GM19023 (cell line): ENCODE measurements at regions not wholly inside any gene's neighbourhood (a gene's known extent, or its start where the extent isn't known, plus 50 kb on each side); places are given as distances from the start of the nearest gene placed in this dataset.
"Not testable (repeated sequence)": the region's sequence is repeated elsewhere in the genome, so short reads cannot be mapped to it uniquely, and the experiment has no call there.

Source experiments
- ATAC-seq: cut with Tn5 transposase; IDR thresholded peaks from one replicate; pipeline ENCODE4 v1.9.1; 2021; ENCODE audit warnings: mild to moderate bottlenecking, moderate library complexity; ENCODE audit not compliant: unreplicated experiment

DNA sequence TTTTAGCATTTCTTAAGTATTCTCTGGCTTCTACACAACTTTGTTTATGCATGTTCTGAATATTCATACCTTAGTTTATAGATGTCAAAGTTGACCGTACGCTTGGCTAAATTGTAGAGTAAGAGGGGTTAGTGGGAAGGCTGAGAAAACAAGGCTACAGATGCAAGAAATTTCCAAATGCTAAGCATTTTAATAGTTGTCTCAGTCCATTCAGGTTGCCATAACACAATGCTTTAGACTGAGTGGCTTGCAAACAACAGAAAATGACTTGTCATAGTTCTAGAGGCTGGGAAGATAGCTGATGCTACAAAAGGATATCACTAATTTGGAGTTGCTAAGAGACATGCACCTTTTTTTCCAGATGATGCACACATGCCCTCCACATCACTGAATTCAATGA, 53.0 kb upstream of the C1QTNF3 start:
- ATAC-seq, result not testable (repeated sequence)

DNA sequence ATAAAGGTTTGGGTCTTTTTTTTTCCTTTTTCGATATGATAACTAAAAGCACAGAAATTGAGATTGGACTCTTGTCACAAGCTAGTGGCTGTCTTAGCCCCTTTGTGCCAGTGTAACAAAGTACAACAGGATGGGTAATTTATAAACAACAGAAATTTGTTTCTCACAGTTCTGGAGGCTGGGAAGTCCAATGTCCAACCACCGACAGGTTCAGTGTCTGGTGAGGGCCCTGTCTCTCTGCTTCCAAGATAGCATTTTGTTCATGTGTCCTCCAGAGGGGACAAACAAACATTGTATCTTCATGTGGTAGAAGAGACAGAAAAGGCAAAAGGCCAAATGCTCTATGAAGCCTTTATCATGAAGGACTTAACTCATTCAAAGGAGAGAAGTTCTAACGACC, 56.9 kb upstream of the C1QTNF3 start:
- ATAC-seq, result not testable (repeated sequence)

DNA sequence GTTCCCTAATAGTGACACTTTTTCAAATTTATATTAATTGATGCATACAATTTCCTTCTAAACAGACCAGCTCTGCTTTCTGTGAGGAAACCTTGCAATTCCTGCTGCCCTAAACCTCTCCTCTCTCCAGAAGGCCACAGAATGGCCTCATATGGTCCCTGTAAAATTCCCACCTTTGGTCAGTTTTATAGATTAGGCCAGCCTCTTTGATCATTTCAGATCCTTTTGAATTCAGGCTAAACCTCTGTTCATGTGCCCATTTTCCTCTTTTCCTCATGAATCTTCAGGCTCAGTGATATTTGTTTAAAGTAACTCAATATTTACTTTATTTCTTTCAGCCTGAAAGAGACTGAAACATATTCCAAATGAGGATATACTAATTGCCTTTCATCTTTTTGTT, 58.6 kb upstream of the C1QTNF3 start:
- not testable (repeated sequence) for ATAC-seq

DNA sequence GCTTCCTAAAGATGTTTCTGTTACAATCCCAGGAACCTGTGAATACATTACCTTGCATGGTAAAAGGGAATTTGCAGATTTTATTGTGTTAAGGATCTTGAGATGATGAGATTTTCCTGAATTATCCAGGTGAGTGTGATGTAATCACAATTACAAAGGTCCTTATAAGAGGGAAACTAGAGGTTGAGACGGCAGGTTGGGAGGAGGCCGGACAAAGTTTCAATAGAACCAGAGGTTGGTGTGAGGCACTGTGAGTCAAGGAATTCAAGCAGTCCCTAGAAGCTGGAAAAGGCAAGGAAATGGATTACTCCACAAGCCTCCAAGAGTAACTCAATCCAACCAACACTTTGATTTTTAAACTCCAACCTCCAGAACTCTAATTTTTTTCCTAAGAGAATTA, 65.9 kb upstream of the C1QTNF3 start:
- ATAC-seq, result not testable (repeated sequence)

DNA sequence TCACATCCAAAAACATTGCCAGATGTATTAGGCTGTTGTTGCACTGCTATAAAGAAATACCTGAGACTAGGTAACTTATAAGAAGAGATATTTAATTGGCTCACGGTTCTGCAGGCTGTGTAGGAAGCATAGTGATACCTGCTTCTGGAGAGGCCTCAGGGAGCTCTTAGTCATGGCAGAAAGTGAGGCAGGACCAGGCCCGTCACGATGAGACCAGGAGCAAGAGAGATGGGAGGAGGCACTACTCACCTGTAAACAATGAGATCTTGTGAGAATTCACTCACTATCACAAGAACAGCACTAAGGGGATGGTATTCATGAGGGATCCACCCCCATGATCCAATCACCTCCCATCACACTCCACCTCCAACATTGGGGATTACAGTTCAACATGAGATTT, 81.3 kb upstream of the C1QTNF3 start:
- ATAC-seq, result not testable (repeated sequence)

DNA sequence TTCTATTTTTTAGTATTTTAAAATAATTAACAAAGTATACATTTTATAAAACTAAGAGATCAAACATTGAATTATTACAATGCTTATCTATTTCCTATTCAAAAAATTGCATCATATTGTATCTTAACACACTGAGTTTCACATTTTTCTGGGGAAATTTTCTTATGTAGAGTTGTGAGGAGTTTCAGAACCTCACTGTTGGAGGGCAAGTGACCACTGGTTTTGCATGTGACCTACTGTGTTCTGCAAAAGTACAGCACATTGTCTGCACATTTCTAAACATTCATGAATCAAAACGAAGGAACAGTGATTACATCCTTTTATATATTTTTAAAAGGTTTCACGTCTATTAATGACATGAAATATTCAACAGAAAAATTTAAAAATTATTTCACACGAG, 82.3 kb upstream of the C1QTNF3 start:
- peak; percentile 87 for ATAC-seq

DNA sequence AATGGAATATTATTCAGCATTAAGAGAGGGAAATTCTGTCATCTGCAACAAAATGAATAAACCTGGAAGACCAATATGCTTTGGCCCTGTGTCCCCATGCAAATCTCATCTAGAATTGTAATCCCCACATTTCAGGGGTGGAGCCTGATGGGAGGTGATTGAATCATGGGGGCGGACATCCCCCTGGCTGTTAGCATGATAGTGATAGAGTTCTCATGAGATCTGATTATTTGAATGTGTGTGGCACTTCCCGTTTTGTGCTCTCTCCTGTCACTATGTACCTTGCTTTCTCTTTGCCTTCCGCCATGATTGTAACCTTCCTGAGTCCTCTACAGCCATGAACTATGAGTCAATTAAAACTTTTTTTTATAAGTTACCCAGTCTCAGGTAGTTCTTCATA, 83.7 kb upstream of the C1QTNF3 start:
- ATAC-seq, result not testable (repeated sequence)

DNA sequence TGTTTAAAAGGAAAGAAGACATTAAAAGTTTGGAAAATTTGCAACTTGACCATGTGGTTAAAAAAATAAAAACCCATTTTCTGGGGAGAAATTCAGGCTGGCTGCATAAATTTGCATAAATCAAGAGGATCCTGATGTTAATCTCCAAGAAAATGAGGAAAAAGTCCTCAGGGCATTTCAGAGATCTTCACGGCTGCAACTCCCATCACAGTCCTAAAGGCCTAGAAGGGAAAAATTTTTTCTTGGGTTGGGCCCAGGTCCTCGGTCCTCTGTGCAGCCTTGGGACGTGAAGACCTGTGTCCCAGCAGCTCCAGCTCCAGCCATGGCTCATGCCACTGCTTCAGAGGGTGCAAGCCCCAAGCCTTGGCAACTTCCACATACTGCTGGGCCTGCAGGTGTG, 84.8 kb upstream of the C1QTNF3 start:
- not testable (repeated sequence) for ATAC-seq

DNA sequence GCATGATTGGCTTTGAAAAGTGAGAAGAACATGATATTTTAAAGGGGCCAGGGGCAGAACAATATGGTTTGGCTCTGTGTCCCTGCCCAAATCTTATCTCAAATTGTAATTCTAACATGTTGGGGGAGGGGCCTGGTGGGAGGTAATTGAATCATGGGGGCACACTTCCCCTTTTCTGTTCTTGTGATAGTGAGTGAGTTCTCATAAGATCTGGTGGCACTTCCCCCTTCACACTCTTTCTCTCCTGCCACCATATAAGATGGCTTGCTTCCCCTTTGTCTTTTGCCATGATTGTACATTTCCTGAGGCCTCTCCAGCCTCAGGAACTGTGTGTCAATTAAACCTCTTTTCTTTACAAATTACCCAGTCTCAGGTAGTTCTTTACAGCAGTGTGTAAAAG, 85.9 kb upstream of the C1QTNF3 start:
- ATAC-seq, result not testable (repeated sequence)

DNA sequence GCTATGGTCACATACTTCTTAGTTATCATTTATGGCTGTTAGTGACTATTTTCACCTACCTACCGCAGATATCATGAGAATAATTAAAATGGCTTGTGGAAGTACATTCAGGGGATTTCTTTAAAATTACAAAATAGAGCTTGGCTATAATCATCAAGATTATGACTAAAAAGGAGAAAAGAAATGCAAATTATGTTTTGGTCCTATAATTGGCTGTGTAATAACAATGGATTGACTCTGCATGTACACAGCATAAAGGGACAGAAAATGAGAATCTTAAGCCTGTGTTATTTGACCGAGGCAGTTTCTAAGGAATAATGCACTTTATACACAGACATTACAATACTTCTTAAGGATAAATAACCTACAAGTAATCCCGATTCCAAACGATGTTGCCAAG, 112.0 kb upstream of the C1QTNF3 start:
- not testable (repeated sequence) for ATAC-seq

DNA sequence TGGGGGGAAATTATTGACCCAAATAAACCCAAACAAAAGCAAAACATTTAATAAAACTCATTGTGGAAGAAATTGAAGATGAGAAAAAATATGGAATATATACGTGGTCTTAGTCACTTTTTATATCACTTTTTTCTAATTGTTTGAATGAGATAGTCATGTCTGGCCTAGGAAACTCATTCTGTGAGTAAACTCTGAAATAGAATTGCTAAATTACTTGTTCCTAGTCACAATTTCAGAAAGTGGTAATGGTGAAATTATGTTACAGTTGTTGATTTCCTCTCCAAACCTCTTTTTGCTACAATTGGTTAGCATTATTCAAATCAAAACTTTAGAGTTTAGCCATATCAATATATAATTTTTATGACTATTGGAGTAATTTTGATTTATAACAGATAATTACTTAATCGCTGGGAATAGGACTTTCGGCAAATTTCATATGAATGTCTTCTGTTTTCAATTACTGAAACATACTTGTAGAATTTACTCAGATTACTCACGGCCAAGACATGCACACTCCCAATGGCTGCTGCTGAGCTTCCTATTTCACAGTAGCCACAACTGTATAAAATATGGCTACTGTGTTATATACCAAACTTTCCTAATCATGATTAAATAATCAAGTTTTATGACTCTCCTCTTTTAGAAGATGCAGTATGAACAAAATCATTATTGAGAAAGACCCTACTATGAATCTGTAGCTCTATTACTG, 113.8 kb upstream of the C1QTNF3 start:
- not testable (repeated sequence) for ATAC-seq

DNA sequence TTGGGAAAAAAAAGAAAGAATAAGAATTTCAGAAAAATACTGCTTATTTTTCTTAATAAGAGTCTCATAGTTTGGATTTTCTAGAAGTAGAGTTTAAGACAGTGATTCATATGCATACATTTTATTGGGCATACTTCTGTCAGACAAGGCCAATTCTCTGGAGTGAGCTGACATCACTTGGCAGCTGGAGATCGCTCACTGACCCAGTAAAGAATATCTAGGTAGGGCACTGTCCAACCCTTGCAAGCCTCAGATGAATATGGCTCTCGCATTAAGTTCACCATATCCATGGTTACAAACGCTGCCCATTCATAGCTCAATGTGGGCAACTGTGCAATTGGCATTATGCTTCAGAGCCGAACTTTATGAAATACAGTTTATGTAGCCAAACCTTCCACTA, 117.9 kb upstream of the C1QTNF3 start:
- ATAC-seq, result not testable (repeated sequence)

DNA sequence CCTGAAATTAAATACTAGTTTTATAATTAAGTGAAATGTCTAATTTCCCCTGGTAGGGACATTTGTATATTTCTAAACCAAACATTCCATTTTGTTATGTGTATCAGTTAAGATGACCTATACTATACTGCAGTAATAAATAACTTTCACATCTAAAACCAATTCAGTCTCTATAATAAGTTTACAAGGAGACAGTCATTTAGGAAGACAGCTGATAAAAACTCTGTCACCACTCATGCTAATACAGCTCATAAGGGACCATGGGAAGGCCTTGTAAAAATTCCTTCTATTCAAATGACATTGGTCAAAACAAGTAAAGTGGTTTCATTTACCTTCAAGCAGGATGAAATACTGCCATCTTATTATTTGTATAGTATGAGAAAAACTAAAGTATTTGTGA, 128.4 kb upstream of the C1QTNF3 start:
- not testable (repeated sequence) for ATAC-seq

DNA sequence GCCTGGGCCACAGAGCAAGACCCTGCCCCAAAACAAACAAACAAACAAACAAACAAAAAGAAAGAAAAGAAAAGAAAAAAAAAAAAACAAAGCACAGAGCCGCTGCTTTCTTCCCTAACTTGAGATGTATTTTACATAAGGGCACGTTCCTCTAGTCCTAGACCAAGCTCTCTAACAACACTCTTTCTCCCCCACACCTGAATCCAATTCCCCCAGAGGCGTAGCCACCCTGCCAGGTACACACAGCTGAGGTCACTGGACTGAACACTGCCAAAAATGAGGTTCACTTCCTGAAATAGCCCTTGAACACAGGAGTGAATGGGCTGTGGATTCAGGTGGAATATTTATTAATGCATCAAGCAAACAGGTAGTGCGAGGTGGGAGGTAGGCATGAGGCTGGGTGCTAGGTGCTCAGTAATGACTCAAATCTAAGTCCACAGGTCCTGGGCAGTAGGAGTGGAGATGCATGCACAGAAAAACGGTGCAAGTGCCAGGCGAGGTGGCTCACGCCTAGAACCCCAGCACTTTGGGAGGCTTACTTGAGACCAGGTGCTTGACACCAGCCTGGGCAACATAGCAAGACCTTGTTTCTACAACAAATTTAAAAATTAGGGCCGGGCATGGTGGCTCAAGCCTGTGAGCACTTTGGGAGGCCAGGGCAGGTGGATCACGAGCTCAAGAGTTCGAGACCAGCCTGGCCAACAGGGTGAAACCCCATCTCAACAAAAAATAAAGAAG, 136.6 kb upstream of the C1QTNF3 start:
- ATAC-seq, result not testable (repeated sequence)

DNA sequence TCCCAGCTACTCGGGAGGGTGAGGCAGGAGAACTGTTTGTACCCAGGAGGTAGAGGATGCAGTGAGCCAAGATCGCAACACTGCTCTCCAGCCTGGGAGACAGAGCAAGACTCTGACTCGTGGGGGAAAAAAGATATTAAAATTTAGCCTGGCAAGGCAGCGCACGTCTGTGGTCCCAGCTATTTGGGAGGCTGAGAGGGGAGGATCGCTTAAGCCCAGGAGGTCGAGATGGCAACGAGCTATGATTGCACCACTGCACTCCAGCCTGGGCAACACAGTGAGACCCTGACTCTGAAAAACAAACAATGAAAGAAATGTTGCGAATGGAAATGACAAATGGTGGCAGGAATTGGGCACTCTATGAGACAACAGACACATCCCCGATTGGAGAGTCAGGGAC, 137.2 kb upstream of the C1QTNF3 start:
- ATAC-seq, result not testable (repeated sequence)

DNA sequence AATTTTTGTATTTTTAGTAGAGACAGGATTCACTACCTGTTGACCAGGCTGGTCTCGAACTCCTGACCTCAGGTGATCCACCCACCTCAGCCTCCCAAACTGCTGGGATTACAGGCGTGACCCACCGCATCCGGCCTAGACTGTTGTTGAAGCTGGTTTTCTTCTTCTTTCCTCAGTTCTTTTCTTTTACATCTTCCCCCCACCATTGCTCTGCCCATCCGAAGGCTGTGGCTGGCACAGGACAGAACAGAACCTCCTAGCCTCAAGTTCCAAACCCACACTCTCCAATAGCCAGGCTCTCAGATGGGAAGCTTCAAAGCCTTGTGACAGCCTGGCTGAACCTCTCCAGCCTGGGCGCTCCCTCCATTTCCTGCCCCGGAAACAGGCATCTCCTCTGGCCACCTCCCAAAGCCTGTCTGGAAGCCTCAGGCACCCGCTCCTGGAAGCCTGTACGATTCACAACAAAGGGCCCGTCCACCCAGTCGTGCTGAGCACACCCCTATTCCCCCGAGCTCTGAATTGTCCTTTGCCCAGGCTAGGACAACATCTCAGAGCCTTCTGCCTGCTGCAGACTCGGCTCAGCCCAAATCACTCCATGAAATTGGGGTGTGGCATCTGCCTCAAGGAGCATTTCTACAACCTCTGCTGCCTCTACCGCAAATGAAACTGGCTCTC, 138.1 kb upstream of the C1QTNF3 start:
- ATAC-seq, result not testable (repeated sequence)

DNA sequence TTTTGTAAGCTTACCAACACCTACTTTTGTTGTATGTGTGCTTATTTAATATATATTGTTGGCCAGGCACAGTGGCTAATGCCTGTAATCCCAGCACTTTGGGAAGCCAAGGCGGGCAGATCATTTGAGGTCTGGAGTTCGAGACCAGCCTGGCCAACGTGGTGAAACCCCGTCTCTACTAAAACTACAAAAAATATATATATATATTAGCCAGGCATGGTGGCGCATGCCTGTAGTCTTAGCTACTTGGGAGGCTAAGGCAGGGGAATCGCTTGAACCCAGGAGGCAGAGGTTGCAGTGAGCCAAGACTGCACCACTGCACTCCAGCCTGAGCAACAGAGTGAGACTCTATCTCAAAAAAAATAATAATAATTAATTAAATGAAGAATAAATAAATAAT, 142.0 kb upstream of the C1QTNF3 start:
- ATAC-seq, result not testable (repeated sequence)

DNA sequence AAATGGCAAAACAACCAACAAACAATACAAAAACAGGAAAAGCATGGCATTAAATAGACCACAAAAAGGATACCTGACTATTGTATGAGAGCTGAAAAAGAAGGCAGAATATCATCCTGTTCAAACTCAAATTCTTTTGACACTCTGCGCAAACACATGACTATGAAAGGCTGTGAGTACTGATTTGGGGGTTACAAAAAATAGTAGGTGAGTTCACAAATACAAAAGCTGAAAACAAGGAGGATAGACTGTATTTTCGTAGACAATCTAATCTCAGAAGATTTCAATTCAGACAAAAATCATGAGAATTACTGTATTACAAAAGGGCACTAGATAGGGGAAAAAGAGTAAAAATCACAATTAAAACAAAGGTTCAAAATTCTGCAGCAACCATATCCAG, 142.6 kb upstream of the C1QTNF3 start:
- not testable (repeated sequence) for ATAC-seq

DNA sequence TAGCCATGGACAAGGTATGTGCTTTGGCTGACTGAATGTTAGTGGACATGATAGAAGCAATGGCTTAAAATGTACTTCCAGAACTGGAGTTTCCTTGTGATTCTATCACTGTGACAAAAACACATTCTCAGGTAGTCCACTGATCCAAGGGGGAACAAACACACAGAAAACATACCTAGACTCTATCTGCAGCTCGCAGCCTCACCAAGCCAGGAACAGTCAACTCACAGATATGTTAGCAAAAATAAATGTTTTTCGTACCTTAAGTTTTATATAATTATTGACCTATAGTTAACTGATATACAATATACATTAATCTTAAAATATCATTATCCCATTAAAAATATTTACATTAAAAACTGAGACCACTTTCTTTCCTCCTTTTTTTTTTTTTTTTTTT, 143.1 kb upstream of the C1QTNF3 start:
- ATAC-seq, result not testable (repeated sequence)

DNA sequence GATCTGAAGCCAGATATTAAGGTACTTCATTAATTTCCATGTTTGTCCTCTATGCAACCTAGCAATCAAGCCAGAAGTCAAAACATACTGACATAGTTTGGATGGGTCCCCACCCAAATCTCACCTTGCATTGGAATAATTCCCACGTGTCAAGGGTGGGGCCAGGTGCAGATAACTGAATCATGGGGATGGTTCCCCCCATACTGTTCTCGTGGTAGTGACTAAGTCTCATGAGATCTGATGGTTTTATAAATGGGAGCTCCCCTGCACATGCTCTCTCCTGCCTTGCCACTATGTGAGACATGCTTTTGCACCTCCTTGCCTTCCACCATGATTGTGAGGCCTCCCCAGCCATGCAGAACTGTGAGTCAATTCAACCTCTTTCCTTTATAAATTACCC, 143.9 kb upstream of the C1QTNF3 start:
- not testable (repeated sequence) for ATAC-seq

DNA sequence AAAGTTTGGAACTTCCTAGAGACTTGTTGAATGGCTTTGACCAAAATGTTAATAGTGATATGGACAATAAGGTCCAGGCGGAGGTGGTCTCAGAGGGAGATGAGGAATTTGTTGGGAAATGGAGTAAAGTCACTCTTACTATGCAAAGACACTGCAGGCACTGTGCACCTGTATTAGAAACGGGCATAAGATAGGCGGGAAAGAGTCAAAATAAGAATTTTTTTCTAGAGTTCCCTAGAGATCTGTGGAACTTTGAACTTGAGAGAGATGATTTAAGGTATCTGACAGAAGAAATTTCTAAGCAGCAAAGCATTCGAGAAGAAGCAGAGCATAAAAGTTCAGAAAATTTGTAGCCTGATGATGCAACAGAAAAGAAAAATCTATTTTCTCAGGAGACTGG, 144.4 kb upstream of the C1QTNF3 start:
- not testable (repeated sequence) for ATAC-seq
